Thoracic aorta (tissue), 2 donors: ENCODE measurements at regions not wholly inside any gene's neighbourhood (a gene's known extent, or its start where the extent isn't known, plus 50 kb on each side); places are given as distances from the start of the nearest gene placed in this dataset.

Source experiments
- ATAC-seq: fragments of 150-250 bp; one replicate; pipeline ENCODE4 v1.8.0; 2017; ENCODE audit warnings: low read depth; ENCODE audit not compliant: insufficient number of reproducible peaks, low FRiP score
- DNase-seq: peaks from one replicate; pipeline ENCODE4 v3.0.0-alpha.2; 2020; ENCODE audit warnings: low spot score
- H3K27ac ChIP-seq, 2 donors: fragments of 200-600 bp; sonication (generic); 1 replicate in 1 of 2; 2 replicates in 1 of 2; pipeline ENCODE4 v1.5.1; 2016; ENCODE audit warnings: mild to moderate bottlenecking in 2 of 2, moderate library complexity in 2 of 2
- H3K27me3 ChIP-seq: fragments of 200-600 bp; sonication (generic); replicated peaks from 2 replicates; pipeline ENCODE4 v1.6.0; 2016; ENCODE audit warnings: mild to moderate bottlenecking; ENCODE audit not compliant: insufficient read depth
- H3K36me3 ChIP-seq: fragments of 200-600 bp; sonication (generic); one replicate; pipeline ENCODE4 v1.5.1; 2016
- H3K4me1 ChIP-seq, 2 donors: fragments of 200-600 bp; sonication (generic); 1 replicate in 1 of 2; 2 replicates in 1 of 2; pipeline versions ENCODE4 v1.5.1 to v1.6.0; 2016; ENCODE audit warnings: low read depth in 2 of 2, mild to moderate bottlenecking in 1 of 2; ENCODE audit not compliant: control insufficient read depth in 1 of 2
- H3K4me3 ChIP-seq: fragments of 200-600 bp; sonication (generic); 2 replicates; pipeline ENCODE4 v1.5.1; 2016; ENCODE audit warnings: mild to moderate bottlenecking
- H3K9me3 ChIP-seq: fragments of 200-600 bp; sonication (generic); 2 replicates; pipeline ENCODE4 v1.5.1; 2016
- TF ChIP-seq, protein P1 (sequence below): fragments of 200-600 bp; sonication (generic); IDR thresholded peaks from one replicate; pipeline ENCODE4 v1.5.1; 2019; ENCODE audit warnings: antibody characterized with exemption

DNA sequence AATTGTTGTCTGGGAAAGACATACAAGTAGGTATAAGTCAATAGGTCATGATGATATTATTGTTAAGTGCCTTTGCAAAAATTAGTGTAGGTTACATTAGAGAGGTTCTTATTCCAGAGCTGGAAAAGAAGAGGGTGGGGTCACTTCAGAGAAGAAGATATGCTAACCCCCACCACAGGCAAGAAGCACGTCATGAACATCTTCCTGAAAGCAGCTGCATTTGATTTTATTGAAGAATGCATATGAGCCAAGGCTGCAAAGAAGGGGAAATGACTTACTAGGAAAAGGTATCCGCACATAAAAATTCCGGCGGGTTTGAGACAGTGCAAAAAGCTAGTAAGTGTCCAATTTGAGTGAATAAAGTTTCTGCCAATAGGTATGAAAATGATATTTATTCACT lies 195.3 kb upstream of the CDH2 start:
- peaks cover 10 to 15% of the 10 kb centered on the region in 2 donors for H3K4me1 ChIP-seq

DNA sequence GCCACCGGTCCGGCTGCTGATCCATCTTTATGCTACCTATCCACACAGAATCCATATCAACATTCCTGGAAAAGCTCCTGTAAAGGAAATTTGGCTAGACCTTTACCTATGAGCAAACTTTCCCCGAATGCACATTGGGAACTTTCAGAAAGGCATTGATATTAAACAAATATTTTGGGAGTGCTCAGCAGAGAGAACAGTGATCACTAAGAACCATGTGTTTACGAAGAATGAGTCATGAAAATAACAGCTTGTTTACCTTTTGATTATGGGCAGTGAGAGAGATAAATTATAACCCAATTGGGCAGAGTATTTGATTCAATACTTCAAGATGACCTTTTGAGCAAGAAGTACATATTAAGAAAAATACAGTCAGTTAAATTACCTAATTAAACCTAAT lies 189.7 kb upstream of the CDH2 start:
- Histone ChIP-seq H3K9me3 (no peaks in the 10 kb centered on the region), H3K36me3 (no peaks in the 10 kb centered on the region), H3K4me1 (peaks cover 12 to 20% of the 10 kb centered on the region in 2 donors), H3K27me3 (no peaks in the 10 kb centered on the region), H3K27ac (no peak overlapping the region), H3K4me3 (no peak overlapping the region)
- TF ChIP-seq, protein P1, sequence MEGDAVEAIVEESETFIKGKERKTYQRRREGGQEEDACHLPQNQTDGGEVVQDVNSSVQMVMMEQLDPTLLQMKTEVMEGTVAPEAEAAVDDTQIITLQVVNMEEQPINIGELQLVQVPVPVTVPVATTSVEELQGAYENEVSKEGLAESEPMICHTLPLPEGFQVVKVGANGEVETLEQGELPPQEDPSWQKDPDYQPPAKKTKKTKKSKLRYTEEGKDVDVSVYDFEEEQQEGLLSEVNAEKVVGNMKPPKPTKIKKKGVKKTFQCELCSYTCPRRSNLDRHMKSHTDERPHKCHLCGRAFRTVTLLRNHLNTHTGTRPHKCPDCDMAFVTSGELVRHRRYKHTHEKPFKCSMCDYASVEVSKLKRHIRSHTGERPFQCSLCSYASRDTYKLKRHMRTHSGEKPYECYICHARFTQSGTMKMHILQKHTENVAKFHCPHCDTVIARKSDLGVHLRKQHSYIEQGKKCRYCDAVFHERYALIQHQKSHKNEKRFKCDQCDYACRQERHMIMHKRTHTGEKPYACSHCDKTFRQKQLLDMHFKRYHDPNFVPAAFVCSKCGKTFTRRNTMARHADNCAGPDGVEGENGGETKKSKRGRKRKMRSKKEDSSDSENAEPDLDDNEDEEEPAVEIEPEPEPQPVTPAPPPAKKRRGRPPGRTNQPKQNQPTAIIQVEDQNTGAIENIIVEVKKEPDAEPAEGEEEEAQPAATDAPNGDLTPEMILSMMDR, result no peak
- ATAC-seq, result no peak
- DNase-seq, result no peak

More for the DNA sequence above, 195.3 kb upstream of the CDH2 start:
- Histone ChIP-seq H3K36me3 (no peaks in the 10 kb centered on the region), H3K27ac (no peak overlapping the region), H3K27me3 (no peaks in the 10 kb centered on the region), H3K4me3 (no peak overlapping the region), H3K9me3 (no peaks in the 10 kb centered on the region)
- DNase-seq, result no peak
- no peak for ATAC-seq
- TF ChIP-seq, protein P1, result no peak

DNA sequence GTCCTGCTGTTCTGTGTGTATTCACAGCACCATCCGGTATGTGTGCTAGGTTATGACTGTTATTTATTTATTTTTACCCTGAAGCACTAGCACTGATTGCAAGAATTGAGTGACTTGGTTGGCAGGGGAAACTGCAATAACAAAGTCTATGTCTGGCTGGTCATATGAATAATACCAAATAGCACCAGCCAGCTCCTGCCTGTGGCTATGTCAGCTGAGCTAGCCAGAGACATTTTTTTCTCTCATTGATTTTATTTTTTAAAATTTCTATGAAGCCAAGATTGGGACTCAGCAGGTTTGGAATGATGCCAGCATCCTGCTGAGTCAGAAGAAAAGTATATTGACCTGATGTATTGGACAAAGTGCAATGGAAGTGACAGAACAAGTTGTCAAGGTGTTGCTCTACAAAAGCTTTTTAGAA lies 188.5 kb upstream of the CDH2 start:
- Histone ChIP-seq H3K27ac (peak overlapping the region in 1 of 2 donors; percentile 32), H3K36me3 (no peaks in the 10 kb centered on the region), H3K27me3 (no peaks in the 10 kb centered on the region), H3K4me1 (peaks cover 12 to 18% of the 10 kb centered on the region in 2 donors), H3K4me3 (no peak overlapping the region), H3K9me3 (no peaks in the 10 kb centered on the region)
- TF ChIP-seq, protein P1, result no peak
- peak; percentile 2 for DNase-seq
- ATAC-seq, result peak; percentile 79

DNA sequence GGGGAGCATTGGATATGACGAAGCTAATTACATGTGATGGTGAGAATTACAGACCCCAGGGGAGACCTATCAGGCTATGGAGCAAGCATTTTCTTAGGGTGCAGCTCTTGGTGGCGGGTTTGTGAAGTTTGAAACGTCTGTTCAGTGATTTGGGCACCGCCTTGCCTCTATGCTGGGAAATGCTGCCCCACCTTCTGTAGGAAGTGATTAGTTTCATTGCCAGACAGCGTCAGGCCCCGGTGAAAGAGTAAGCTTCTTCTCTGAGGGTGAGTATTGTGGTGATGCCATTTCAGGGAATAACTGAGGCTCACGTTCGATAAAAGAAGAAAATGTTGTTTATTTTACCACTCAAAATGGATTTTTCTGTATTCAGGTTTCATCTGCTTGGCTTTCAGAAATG lies 186.2 kb upstream of the CDH2 start:
- Histone ChIP-seq H3K27ac (no peak overlapping the region), H3K27me3 (no peaks in the 10 kb centered on the region), H3K4me1 (peaks cover 12 to 18% of the 10 kb centered on the region in 2 donors), H3K4me3 (no peak overlapping the region), H3K9me3 (no peaks in the 10 kb centered on the region), H3K36me3 (no peaks in the 10 kb centered on the region)
- TF ChIP-seq, protein P1, result no peak
- ATAC-seq (no peak), DNase-seq (no peak)

DNA sequence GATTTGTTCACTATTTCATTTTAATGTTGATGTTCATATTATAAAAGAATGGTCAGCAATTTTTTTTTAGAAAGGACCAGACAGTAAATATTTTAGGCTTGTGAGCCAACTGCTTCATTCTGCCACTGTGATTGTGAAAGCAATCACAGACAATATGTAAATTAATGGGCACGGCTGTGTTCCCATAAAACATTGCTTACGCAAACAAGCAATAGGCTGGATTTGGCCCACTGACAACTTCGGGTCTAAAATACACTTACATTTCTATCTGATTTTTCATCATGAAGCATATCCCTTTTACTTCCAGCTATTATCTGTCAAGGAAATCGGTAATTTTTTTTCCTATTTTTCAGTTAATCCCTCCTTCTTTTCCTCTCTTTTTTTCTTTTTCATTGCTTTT lies 182.2 kb upstream of the CDH2 start:
- ATAC-seq (no peak), DNase-seq (no peak)
- Histone ChIP-seq H3K4me1 (no peaks in the 10 kb centered on the region), H3K27ac (no peak overlapping the region), H3K36me3 (no peaks in the 10 kb centered on the region), H3K27me3 (no peaks in the 10 kb centered on the region), H3K9me3 (no peaks in the 10 kb centered on the region), H3K4me3 (no peak overlapping the region)
- TF ChIP-seq, protein P1, result no peak
